Mesothelial cell of epicardium (in vitro differentiated cells): ENCODE measurements at regions not wholly inside any gene's neighbourhood (a gene's known extent, or its start where the extent isn't known, plus 50 kb on each side); places are given as distances from the start of the nearest gene placed in this dataset.
A peak's percentile ranks its signal among the peaks of the same experiment; 100 is the strongest.

Source experiments
- DNase-seq, 2 experiments: peaks; one replicate each; pipeline ENCODE4 v3.0.0; 2021; ENCODE audit warnings: low spot score in 2 of 2; ENCODE audit not compliant: unreplicated experiment in 2 of 2
- H3K27ac Mint-ChIP-seq: 2 replicates; pipeline ENCODE4 v1.8.0; 2021; ENCODE audit warnings: mixed read lengths
- H3K27me3 Mint-ChIP-seq: 2 replicates; pipeline ENCODE4 v1.8.0; 2021; ENCODE audit warnings: low read depth, mixed read lengths
- H3K36me3 Mint-ChIP-seq: 2 replicates; pipeline ENCODE4 v1.8.0; 2021; ENCODE audit warnings: mixed read lengths
- H3K4me1 Mint-ChIP-seq: 2 replicates; pipeline ENCODE4 v1.8.0; 2021; ENCODE audit warnings: mixed read lengths
- H3K4me3 Mint-ChIP-seq: 2 replicates; pipeline ENCODE4 v1.8.0; 2021; ENCODE audit warnings: mild to moderate bottlenecking, moderate library complexity, mixed read lengths
- H3K9me3 Mint-ChIP-seq: 2 replicates; pipeline ENCODE4 v1.8.0; 2021; ENCODE audit warnings: mixed read lengths
- TF ChIP-seq, protein P1 (sequence below): fragments of 200-600 bp; sonication (generic); IDR thresholded peaks from one replicate; pipeline ENCODE4 v1.5.0; 2021; ENCODE audit warnings: antibody characterized with exemption; ENCODE audit not compliant: unreplicated experiment

DNA sequence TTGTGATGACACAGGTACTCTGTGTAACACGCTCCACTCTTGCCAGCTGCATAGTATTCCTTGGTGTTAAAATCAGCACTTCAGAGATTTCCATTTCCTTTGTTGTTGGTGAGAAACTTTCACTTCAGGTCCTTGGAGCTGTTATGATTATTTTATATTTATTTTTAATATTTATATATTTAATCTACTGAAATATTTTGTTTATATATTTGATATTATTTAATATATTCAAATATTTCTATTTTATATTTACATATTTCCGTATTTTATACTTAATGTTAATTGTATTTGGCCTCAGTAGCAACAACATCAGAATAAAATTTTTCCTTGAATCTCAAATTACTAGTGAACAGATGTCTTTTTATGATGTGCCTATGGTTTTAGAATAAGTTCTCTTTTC lies 225.3 kb downstream of the MAGEB17 start:
- H3K9me3 Mint-ChIP-seq, result peaks cover 16% of the 10 kb centered on the region
- H3K4me3 Mint-ChIP-seq, result no peak overlapping the region
- H3K4me1 Mint-ChIP-seq, result peaks cover 7% of the 10 kb centered on the region
- no peaks in the 10 kb centered on the region for H3K36me3 Mint-ChIP-seq
- H3K27me3 Mint-ChIP-seq, result no peaks in the 10 kb centered on the region
- H3K27ac Mint-ChIP-seq, result no peak overlapping the region
- TF ChIP-seq, protein P1, sequence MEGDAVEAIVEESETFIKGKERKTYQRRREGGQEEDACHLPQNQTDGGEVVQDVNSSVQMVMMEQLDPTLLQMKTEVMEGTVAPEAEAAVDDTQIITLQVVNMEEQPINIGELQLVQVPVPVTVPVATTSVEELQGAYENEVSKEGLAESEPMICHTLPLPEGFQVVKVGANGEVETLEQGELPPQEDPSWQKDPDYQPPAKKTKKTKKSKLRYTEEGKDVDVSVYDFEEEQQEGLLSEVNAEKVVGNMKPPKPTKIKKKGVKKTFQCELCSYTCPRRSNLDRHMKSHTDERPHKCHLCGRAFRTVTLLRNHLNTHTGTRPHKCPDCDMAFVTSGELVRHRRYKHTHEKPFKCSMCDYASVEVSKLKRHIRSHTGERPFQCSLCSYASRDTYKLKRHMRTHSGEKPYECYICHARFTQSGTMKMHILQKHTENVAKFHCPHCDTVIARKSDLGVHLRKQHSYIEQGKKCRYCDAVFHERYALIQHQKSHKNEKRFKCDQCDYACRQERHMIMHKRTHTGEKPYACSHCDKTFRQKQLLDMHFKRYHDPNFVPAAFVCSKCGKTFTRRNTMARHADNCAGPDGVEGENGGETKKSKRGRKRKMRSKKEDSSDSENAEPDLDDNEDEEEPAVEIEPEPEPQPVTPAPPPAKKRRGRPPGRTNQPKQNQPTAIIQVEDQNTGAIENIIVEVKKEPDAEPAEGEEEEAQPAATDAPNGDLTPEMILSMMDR, result no peak
- no peak for DNase-seq

- H3K27me3 Mint-ChIP-seq, result no peaks in the 10 kb centered on the region
- H3K4me3 Mint-ChIP-seq, result no peak overlapping the region
These were observed 227.0 kb downstream of the MAGEB17 start for GRCh38 chrX:16394290-16394689.

GRCh38 chrX:16403808-16404207 lies 236.5 kb downstream of the MAGEB17 start:
- Mint-ChIP-seq H3K27ac (no peak overlapping the region), H3K9me3 (peaks cover 5% of the 10 kb centered on the region)

More at GRCh38 chrX:16394290-16394689, 227.0 kb downstream of the MAGEB17 start:
- Mint-ChIP-seq H3K4me1 (peaks cover 7% of the 10 kb centered on the region), H3K9me3 (peaks cover 16% of the 10 kb centered on the region), H3K36me3 (no peaks in the 10 kb centered on the region), H3K27ac (peak overlapping the region; percentile 71)
- peak; percentile 30 to 41 for DNase-seq
- TF ChIP-seq, protein P1, result no peak

GRCh38 chrX:16416588-16416987 lies 233.4 kb upstream of the S100G start:
- peaks cover 1% of the 10 kb centered on the region for H3K4me1 Mint-ChIP-seq
- no peaks in the 10 kb centered on the region for H3K27me3 Mint-ChIP-seq
- H3K4me3 Mint-ChIP-seq, result no peak overlapping the region
- no peaks in the 10 kb centered on the region for H3K36me3 Mint-ChIP-seq
- no peak for DNase-seq
- TF ChIP-seq, protein P1, result no peak
- H3K9me3 Mint-ChIP-seq, result no peaks in the 10 kb centered on the region
- H3K27ac Mint-ChIP-seq, result no peak overlapping the region

More at GRCh38 chrX:16403808-16404207, 236.5 kb downstream of the MAGEB17 start:
- Mint-ChIP-seq H3K27me3 (no peaks in the 10 kb centered on the region), H3K36me3 (no peaks in the 10 kb centered on the region), H3K4me3 (no peak overlapping the region), H3K4me1 (no peaks in the 10 kb centered on the region)
- TF ChIP-seq, protein P1, result no peak
- no peak for DNase-seq

- Mint-ChIP-seq H3K27me3 (no peaks in the 10 kb centered on the region), H3K4me3 (no peak overlapping the region), H3K4me1 (no peaks in the 10 kb centered on the region), H3K9me3 (peaks cover 9% of the 10 kb centered on the region), H3K27ac (no peak overlapping the region), H3K36me3 (no peaks in the 10 kb centered on the region)
- TF ChIP-seq, protein P1, result no peak
- no peak for DNase-seq
These were observed 231.3 kb upstream of the S100G start for GRCh38 chrX:16418650-16419049.

DNA sequence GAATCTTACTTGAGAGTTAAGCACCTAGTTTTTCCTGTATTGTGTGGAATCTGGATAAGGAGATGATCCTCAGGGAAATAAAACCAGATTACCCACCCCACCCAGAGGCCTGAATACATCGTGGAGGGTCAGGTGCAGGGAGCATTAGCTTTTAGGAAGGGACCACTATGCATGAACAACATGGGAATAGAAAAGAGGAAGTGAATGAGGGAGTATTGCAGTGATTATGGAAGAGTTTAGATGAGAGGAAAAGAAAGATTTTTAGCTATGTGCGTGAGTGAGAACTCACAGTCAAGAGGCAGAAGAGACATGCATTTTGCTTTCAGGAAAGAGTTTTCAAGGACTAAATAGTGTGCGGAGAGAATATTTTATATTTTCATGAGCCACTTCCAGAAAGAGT lies 222.3 kb upstream of the S100G start:
- Mint-ChIP-seq H3K36me3 (no peaks in the 10 kb centered on the region), H3K9me3 (peaks cover 9% of the 10 kb centered on the region), H3K27ac (no peak overlapping the region), H3K27me3 (no peaks in the 10 kb centered on the region), H3K4me3 (no peak overlapping the region), H3K4me1 (no peaks in the 10 kb centered on the region)
- TF ChIP-seq, protein P1, result no peak
- no peak for DNase-seq
